ENCODE measurements at regions not wholly inside any gene's neighbourhood (a gene's known extent, or its start where the extent isn't known, plus 50 kb on each side); places are given as distances from the start of the nearest gene placed in this dataset.
A peak's percentile ranks its signal among the peaks of the same experiment; 100 is the strongest.

DNA sequence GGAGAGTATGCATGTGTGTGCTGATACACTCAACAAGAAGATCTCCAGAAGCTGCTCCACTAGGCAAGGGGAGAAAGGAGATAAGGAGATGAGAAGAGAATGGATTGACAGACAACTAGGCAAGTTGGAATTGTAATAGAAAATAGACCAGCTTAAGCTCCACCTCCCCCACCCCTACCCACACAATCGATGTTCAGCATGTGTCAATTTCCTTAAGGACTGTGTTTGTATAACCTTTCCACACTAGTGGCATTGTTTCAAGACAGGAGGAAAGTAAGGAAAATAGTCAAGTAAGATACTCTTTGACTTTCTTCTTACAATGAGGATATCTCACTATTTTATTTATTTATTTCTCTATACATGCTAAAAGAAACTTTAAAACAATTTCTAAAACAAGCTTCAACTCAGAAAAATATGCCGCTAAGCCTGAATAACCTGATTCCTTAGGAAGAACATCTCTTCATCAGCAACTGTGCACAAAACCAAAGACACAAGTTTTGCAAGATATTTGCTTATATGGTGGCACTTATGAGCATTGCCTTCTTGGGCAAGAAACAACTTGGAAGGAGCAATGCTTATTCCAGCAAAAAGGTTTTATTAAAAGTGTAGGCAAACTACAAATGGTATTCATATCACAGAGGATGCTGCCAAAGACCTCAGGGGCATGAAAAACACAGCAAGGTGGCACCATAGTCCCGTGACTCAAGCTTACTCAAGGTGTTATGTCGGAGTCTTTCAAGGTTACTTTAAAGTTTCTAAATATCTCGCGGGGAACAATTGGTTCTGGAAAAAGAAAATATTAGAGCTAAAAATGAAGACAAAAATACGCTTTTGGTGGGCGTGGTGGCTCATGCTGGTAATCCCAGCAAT, 249.1 kb downstream of the COL12A1 start:
- ATAC-seq: no peak
- Histone ChIP-seq H3K27ac (ENCODE audit: low read depth) (no peak overlapping the region), H3K27me3 (ENCODE audit: insufficient read depth) (no peaks in the 10 kb centered on the region), H3K4me3 (no peak overlapping the region), H3K79me2 (replicated peaks; ENCODE audit: insufficient read depth) (no peaks in the 10 kb centered on the region), H3K9me2 (ENCODE audit: insufficient read depth) (no peaks in the 10 kb centered on the region; the same call in 1 of the 2 replicates), H2AFZ (0 out of 2 replicates have a peak overlapping the region, but pooled peaks have one; percentile 7), H3F3A (replicated peaks; ENCODE audit: low read depth) (no peaks in the 10 kb centered on the region), H3K36me3 (ENCODE audit: insufficient read depth) (no peaks in the 10 kb centered on the region), H4K20me1 (replicated peaks; ENCODE audit: insufficient read depth) (no peaks in the 10 kb centered on the region), H3K4me1 (ENCODE audit: insufficient read depth) (no peaks in the 10 kb centered on the region), H3K4me2 (no peak overlapping the region)
- Mint-ChIP-seq H3K9me3 (peaks cover 8% of the 10 kb centered on the region; the same call in 1 of the 3 replicates), H3K4me1 (no peaks in the 10 kb centered on the region), H3K27ac (no peak overlapping the region), H3K27me3 (ENCODE audit: insufficient read depth, low read depth, poor library complexity) (no peaks in the 10 kb centered on the region), H3K36me3 (ENCODE audit: low read depth) (no peaks in the 10 kb centered on the region), H3K4me3 (no peak overlapping the region)
- DNase-seq (ENCODE audit: low spot score): no peak
- no peak for TF ChIP-seq CREB1 (CRISPR knock-in tag; IDR thresholded peaks at IDR 0.05; ENCODE audit: low read depth)
- TF ChIP-seq, protein P1, sequence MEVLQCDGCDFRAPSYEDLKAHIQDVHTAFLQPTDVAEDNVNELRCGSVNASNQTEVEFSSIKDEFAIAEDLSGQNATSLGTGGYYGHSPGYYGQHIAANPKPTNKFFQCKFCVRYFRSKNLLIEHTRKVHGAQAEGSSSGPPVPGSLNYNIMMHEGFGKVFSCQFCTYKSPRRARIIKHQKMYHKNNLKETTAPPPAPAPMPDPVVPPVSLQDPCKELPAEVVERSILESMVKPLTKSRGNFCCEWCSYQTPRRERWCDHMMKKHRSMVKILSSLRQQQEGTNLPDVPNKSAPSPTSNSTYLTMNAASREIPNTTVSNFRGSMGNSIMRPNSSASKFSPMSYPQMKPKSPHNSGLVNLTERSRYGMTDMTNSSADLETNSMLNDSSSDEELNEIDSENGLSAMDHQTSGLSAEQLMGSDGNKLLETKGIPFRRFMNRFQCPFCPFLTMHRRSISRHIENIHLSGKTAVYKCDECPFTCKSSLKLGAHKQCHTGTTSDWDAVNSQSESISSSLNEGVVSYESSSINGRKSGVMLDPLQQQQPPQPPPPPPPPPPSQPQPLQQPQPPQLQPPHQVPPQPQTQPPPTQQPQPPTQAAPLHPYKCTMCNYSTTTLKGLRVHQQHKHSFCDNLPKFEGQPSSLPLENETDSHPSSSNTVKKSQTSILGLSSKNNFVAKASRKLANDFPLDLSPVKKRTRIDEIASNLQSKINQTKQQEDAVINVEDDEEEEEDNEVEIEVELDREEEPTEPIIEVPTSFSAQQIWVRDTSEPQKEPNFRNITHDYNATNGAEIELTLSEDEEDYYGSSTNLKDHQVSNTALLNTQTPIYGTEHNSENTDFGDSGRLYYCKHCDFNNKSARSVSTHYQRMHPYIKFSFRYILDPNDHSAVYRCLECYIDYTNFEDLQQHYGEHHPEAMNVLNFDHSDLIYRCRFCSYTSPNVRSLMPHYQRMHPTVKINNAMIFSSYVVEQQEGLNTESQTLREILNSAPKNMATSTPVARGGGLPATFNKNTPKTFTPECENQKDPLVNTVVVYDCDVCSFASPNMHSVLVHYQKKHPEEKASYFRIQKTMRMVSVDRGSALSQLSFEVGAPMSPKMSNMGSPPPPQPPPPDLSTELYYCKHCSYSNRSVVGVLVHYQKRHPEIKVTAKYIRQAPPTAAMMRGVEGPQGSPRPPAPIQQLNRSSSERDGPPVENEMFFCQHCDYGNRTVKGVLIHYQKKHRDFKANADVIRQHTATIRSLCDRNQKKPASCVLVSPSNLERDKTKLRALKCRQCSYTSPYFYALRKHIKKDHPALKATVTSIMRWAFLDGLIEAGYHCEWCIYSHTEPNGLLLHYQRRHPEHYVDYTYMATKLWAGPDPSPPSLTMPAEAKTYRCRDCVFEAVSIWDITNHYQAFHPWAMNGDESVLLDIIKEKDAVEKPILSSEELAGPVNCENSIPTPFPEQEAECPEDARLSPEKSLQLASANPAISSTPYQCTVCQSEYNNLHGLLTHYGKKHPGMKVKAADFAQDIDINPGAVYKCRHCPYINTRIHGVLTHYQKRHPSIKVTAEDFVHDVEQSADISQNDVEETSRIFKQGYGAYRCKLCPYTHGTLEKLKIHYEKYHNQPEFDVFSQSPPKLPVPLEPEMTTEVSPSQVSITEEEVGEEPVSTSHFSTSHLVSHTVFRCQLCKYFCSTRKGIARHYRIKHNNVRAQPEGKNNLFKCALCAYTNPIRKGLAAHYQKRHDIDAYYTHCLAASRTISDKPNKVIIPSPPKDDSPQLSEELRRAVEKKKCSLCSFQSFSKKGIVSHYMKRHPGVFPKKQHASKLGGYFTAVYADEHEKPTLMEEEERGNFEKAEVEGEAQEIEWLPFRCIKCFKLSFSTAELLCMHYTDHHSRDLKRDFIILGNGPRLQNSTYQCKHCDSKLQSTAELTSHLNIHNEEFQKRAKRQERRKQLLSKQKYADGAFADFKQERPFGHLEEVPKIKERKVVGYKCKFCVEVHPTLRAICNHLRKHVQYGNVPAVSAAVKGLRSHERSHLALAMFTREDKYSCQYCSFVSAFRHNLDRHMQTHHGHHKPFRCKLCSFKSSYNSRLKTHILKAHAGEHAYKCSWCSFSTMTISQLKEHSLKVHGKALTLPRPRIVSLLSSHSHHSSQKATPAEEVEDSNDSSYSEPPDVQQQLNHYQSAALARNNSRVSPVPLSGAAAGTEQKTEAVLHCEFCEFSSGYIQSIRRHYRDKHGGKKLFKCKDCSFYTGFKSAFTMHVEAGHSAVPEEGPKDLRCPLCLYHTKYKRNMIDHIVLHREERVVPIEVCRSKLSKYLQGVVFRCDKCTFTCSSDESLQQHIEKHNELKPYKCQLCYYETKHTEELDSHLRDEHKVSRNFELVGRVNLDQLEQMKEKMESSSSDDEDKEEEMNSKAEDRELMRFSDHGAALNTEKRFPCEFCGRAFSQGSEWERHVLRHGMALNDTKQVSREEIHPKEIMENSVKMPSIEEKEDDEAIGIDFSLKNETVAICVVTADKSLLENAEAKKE (CRISPR knock-in tag; IDR thresholded peaks at IDR 0.05): no peak
- peak in 1 of 2 experiments; percentile 16; a peak in 1 of 4 replicates for TF ChIP-seq CTCF (conservative IDR thresholded peaks at IDR 0.05; ENCODE audit: low read depth in 2 of 2)
- TF ChIP-seq JUNB (IDR thresholded peaks at IDR 0.05; ENCODE audit: unreplicated experiment): no peak

Data from GM23338 (cell line).